Urothelium cell line (cell line): ENCODE measurements at regions not wholly inside any gene's neighbourhood (a gene's known extent, or its start where the extent isn't known, plus 50 kb on each side); places are given as distances from the start of the nearest gene placed in this dataset.
"Not testable (repeated sequence)": the region's sequence is repeated elsewhere in the genome, so short reads cannot be mapped to it uniquely, and the experiment has no call there.

Experiments used
- DNase-seq: peaks from one replicate; pipeline ENCODE4 v3.0.0; 2011; ENCODE audit warnings: low spot score, mixed read lengths
- FAIRE-seq: peaks from 2 replicates; lab custom pipeline; 2011; peaks lifted over from hg19 to GRCh38; lab: Jason Lieb, UNC

- no peak for DNase-seq
- no peak for FAIRE-seq
Measured at GRCh38 chr19:31520633-31521032, 171.4 kb upstream of the TSHZ3 start.

- DNase-seq (no peak), FAIRE-seq (no peak)
Measured at GRCh38 chr19:31525610-31526147, 176.4 kb upstream of the TSHZ3 start.

DNA sequence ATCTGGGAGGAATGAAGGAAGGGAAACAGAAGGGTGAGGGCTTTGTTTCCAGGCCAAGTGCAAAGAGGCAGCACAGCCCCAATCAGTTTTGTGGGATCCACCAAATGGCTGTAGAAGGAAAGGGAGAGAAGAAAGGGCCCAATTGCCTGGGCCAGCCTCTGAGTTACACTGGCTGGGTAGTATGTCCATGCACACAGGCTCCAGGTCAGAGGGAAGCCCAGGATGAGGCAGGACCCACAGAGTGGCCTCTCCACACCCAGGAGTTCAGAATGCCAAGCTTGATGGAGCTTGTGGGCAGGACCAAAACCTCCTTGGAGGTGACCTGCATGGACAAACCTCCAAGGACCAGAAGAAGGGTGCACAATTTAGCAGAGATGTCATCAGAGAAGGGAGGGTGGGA, 178.2 kb upstream of the TSHZ3 start:
- DNase-seq (no peak), FAIRE-seq (no peak)

GRCh38 chr19:31528261-31528660, 179.0 kb upstream of the TSHZ3 start:
- FAIRE-seq (no peak), DNase-seq (no peak)

DNA sequence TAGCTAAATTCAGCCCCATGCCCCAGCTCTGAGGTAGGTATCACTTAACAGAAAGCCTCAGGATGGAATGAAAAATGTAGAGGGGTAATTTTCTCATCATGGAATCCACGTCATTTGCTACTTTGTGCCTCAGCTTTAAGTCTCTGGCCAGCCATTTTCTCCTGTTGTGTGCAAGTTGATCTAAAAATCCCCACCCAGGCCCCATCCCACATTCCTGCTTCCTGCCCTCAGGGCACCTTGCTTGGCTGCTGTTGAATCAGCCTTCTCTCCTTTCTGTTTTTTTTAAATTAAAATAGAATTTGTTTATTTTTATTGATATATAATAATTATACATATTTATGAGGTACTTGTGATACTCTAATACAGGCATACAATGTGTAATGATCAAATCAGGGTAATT, 179.9 kb upstream of the TSHZ3 start:
- DNase-seq (no peak), FAIRE-seq (no peak)

- no peak for DNase-seq
- no peak for FAIRE-seq
Measured at GRCh38 chr19:31530781-31531180, 181.5 kb upstream of the TSHZ3 start.

- no peak for FAIRE-seq
- no peak for DNase-seq
Measured at GRCh38 chr19:31531326-31531725, 182.1 kb upstream of the TSHZ3 start.

GRCh38 chr19:31532034-31532433, 182.8 kb upstream of the TSHZ3 start:
- no peak for DNase-seq
- FAIRE-seq: no peak

- DNase-seq: no peak
- no peak for FAIRE-seq
Measured at GRCh38 chr19:31533114-31533513, 183.9 kb upstream of the TSHZ3 start.

DNA sequence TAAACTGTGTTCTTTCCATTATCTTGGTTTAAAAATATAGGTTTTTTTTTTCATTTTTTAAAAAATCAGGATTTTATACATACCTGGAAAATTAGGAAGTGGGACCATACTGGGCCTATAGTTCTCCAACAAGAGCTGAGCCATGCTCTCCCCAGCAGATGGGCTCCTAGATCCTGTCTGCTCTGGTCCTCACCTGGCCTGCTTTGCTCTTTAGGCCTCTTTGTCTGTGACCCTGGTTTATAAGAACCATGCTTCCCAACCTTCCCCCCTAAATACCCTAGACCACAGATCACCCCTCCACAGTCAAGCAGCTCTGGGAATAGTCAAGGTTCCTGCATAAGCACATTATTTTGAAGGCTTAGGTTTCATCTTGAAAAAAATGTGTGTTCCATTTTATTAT, 185.0 kb upstream of the TSHZ3 start:
- DNase-seq: no peak
- FAIRE-seq: no peak

- no peak for FAIRE-seq
Measured at GRCh38 chr19:31534786-31535657, 185.8 kb upstream of the TSHZ3 start.

DNA sequence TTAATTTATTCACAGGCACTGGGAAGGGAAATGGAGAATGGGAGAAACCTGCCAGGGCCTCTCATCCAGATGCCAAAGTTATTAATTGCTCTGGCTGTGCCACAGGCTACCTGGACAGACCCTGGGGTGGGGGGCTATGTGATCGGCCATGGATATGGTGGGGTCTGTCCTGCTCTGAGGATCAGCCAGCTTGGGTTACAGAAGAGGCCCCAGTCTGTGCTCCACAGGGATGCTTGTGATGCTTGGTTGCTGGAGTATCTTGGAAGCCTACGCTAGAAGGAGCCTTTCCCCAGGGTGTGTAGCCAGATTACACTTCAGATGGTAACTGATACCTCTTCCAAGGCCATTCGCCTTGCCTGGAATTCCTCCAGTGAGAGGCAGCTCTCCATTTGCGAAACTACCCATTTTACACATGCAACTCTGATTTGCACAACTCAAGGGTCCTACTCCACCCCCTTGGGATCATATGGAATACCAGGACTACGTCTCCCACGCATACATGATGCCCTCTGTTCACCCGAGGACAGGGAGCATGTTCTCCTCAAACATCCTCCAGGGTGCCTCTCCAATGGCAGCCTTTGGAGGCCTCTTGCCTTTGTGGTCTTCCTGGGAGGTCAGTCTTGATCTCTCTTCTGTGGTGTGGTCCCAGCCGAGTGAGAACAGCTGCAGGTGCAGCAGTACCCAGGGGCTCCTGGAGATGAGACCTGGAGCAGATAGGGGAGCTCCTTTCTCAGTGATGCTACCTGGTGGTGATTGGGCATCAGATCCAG, 186.6 kb upstream of the TSHZ3 start:
- DNase-seq: no peak
- FAIRE-seq: no peak

More at GRCh38 chr19:31534786-31535657, 185.8 kb upstream of the TSHZ3 start:
- no peak for DNase-seq

- DNase-seq (no peak), FAIRE-seq (no peak)
Measured at GRCh38 chr19:31537136-31537535, 187.9 kb upstream of the TSHZ3 start.

- not testable (repeated sequence) for DNase-seq, FAIRE-seq
Measured at GRCh38 chr19:31537902-31538301, 188.7 kb upstream of the TSHZ3 start.

GRCh38 chr19:31538879-31539278, 189.6 kb upstream of the TSHZ3 start:
- FAIRE-seq (no peak), DNase-seq (no peak)

DNA sequence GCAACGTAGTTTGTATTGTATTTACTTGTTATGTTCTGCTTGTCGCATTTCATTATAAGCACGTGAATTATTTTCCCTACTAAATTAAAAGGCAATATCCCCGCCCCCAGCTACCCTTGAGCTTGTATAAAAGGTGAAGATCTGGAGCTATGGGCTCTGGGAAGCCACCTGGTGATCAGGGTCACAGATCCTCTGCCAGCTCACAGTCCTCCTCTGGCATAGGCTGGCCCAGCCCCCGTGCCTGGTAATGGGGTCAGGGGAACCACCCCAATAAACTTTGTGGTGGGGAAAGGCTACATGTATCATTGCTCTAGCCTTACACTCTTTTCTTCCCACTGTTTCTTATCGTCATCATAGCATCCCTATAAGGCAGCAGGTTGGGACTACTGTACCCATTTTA, 190.2 kb upstream of the TSHZ3 start:
- FAIRE-seq: no peak

DNA sequence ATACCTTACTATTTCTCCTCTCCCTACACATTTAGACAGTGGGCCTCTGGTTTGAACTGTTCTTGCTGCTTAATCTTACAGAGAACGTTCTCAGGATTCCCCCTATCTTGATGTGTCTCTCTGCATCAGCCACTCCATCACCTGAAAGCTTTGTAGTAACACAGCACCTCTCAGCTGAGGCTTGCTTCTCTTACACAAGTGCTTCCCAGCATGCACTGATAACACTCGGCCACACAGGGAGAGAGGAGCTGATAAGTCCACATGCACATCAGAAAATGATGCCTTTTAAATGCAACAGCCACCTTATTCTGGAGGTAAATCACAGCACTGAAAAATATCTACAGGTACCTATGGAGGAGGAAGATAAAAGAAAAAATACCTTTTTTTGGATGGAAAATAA, 192.2 kb upstream of the TSHZ3 start:
- FAIRE-seq (no peak), DNase-seq (no peak)

More for the DNA sequence above, 190.2 kb upstream of the TSHZ3 start:
- no peak for DNase-seq

DNA sequence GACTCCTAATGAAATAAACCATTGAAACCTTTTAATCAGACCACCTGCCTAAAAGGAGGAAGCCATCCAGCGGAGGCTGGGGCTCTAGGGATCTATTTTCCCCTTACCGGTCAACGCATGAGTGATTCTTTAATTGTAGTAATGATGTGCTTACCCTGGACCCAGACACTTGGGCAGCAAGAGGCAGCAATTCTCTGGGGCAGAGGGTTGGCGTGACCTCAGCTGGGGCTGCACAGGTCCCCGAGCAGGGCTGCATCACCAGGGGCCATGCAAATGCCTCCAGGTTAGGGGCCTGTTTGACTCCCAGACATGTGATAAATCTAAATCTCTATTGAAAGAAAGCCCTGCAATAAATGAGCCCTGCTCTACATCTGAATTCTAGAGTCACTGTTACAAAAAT, 194.2 kb upstream of the TSHZ3 start:
- DNase-seq: no peak
- FAIRE-seq: no peak

GRCh38 chr19:31545777-31546176, 196.5 kb upstream of the TSHZ3 start:
- FAIRE-seq (no peak), DNase-seq (no peak)

DNA sequence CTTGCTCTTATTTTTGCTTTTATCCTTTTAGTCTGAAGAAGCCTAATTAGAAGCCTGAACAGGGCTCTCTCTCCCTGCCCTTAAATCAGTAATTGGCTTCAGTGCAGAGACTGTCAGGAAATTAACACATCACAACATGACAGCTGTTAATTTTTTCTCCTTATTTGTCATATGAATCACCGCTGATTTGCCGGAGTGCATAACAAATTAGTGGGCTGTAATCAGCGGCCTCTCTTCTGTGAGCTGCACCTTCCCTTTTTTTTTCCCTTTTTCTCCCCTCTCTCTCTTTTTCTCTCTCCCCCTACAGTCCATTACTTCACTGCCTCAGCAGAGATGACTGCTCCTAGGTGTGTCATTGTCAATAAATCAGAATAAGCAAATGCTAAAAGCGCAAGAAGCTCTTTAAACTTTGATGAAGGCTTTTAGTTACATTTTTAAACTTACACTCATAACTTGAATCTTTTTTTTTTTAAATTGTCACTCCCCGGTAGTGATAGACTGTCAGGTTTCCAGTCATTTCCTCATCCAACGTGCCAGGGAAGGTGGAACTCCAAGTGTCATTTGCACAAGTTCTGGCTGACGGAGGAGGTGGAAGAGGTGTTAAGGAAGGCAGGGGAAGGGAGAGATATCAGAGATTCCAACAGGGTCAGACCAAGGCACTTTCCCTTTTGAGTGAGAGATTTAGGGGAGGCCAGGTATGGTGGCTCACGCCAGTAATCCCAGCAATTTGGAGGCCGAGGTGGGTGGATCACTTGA, 197.1 kb upstream of the TSHZ3 start:
- DNase-seq (no peak), FAIRE-seq (no peak)

- DNase-seq (no peak), FAIRE-seq (no peak)
Measured at GRCh38 chr19:31548941-31549340, 199.7 kb upstream of the TSHZ3 start.
